Panc1 (cell line): ENCODE measurements at regions not wholly inside any gene's neighbourhood (a gene's known extent, or its start where the extent isn't known, plus 50 kb on each side); places are given as distances from the start of the nearest gene placed in this dataset.

Source experiments
- CTCF ChIP-seq: fragments of 450-650 bp; IDR thresholded peaks from 2 replicates; pipeline ENCODE4 v1.5.1; 2017; ENCODE audit warnings: mild to moderate bottlenecking
- TCF7L2 ChIP-seq: IDR thresholded peaks from 2 replicates; pipeline ENCODE4 v1.6.1; 2011; ENCODE audit warnings: mild to moderate bottlenecking, low read depth, low read length, inconsistent platforms
- TF ChIP-seq, protein P1 (sequence below), 2 experiments: IDR thresholded peaks; 2 replicates each; pipeline ENCODE4 v1.6.1; 2011 to 2012; ENCODE audit warnings: low read depth in 2 of 2, control low read depth in 1 of 2, low read length in 1 of 2, mild to moderate bottlenecking in 1 of 2, moderate library complexity in 1 of 2; ENCODE audit not compliant: insufficient read depth in 1 of 2

DNA sequence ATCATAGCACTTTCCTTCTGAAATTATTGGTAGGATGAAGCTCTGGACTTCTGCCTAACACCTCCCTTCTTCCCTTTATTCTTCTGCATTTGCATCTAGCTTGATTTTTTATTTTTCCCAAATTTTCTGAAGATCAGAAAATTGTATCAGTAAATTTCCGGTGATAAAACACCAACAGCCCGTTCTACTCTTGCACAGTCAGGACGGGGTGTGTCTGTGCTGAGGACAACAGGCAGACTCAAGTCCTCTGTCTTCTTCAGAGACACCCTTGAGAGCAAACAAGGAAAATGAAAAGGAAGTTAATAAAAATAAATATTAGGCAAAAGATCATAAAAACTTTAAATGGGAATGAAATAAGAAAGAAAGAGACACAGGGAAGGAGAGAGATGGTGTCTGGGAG is 120.7 kb downstream of the ARL4C start:
- TF ChIP-seq CTCF (no peak), TCF7L2 (no peak)
- TF ChIP-seq, protein P1, sequence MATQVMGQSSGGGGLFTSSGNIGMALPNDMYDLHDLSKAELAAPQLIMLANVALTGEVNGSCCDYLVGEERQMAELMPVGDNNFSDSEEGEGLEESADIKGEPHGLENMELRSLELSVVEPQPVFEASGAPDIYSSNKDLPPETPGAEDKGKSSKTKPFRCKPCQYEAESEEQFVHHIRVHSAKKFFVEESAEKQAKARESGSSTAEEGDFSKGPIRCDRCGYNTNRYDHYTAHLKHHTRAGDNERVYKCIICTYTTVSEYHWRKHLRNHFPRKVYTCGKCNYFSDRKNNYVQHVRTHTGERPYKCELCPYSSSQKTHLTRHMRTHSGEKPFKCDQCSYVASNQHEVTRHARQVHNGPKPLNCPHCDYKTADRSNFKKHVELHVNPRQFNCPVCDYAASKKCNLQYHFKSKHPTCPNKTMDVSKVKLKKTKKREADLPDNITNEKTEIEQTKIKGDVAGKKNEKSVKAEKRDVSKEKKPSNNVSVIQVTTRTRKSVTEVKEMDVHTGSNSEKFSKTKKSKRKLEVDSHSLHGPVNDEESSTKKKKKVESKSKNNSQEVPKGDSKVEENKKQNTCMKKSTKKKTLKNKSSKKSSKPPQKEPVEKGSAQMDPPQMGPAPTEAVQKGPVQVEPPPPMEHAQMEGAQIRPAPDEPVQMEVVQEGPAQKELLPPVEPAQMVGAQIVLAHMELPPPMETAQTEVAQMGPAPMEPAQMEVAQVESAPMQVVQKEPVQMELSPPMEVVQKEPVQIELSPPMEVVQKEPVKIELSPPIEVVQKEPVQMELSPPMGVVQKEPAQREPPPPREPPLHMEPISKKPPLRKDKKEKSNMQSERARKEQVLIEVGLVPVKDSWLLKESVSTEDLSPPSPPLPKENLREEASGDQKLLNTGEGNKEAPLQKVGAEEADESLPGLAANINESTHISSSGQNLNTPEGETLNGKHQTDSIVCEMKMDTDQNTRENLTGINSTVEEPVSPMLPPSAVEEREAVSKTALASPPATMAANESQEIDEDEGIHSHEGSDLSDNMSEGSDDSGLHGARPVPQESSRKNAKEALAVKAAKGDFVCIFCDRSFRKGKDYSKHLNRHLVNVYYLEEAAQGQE (IDR thresholded peaks at IDR 0.05; ENCODE audit: insufficient read depth in 1 of 2, low read depth in 2 of 2, low read length in 1 of 2), result no peak
